ENCODE measurements at regions not wholly inside any gene's neighbourhood (a gene's known extent, or its start where the extent isn't known, plus 50 kb on each side); places are given as distances from the start of the nearest gene placed in this dataset.

DNA sequence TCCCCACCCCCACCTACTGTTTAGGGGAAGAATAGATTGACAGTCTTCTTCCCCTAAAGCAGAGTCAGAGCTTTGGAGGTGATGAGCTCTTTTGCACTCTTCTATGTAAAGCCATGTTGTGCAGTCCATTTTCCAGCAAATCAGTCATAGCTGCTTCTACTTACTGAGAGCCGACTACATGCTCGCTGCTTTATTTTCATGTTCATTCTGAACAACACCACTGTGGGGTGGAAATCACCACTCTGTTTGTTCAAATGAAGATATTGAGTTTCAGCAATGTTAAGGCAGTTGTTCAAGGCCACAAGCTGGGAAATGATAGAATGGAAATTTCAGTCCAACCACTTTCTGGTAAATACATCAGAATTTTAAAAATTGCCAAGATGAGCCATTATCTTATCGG, 88.3 kb downstream of the INSIG2 start:
- DNase-seq (ENCODE audit: extremely low read depth in 1 of 11, low read depth in 9 of 11, low spot score in 4 of 11), result no peak

DNA sequence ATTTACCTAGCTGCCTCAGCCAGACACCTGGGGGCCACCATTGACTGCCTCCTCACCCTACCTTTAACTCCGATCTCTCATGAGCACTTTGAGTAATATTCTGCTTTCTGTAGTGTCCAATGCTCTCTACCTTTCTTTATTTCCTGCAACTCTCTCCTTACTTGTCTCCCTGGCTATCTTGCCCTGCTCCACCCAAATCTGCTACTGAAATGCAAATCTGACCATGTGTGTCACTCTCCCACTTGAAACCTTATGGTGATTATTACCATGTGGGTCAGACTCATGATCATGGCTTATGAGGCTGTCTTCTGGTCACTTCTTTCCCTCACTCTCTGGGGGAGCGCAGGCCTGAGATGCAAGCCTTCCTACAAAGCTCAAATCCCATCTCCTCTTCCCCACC, 83.3 kb downstream of the INSIG2 start:
- DNase-seq (ENCODE audit: extremely low read depth in 1 of 11, low read depth in 9 of 11, low spot score in 4 of 11), result no peak

DNA sequence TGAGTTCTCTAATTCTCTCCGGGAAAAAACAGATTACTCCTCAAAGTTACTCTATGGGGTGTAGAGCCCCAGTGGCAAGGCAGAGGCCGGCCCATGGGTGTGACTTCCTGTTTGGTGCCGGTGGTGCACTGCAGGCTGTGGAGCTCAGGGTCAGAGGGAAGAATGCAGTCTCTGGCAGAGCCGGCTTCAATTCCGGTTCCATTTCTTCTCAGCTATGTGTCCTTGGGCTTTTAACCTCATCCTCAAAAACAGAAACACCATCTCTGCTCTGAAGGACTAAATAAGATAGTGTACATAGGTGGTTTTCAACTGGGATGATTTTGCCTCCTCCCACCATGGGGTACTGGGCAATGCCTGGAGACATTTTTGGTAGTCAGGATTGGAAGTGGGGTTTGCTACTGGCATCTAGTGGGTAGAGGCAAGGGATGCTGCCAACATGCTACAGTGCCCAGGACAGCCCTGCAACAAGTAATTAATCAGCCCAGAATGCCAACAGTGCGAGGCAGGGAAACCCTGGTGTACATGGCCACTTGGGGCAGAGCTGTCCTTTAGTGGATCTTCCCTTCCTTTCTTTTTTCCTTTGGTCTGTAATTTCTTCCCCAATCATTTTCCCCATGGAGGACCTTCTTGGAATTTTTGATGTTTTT, 81.2 kb downstream of the INSIG2 start:
- no peak for DNase-seq (ENCODE audit: extremely low read depth in 1 of 11, low read depth in 9 of 11, low spot score in 4 of 11)

DNA sequence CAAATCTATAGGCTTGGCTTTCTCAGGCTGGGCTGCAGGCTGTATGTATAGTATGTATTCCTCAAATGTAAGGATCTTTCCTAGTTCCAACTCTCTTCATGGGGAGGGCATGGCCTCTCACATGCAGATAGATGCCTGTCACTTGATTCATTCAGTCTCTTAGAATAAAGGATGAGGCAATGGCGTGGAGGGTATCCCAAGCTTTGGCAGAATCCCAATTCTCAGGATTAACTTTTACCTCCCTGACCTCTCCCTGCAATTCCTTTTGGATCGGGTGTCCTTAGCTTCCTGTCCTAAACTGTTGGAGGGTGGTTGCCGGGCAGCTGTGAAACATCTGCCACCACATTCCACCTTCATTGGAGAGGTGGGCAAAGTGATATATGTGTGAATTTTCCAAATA, 80.3 kb downstream of the INSIG2 start:
- DNase-seq (ENCODE audit: extremely low read depth in 1 of 11, low read depth in 9 of 11, low spot score in 4 of 11), result peak in 6 of 11 donors; percentile 12 to 59 (median 26)

DNA sequence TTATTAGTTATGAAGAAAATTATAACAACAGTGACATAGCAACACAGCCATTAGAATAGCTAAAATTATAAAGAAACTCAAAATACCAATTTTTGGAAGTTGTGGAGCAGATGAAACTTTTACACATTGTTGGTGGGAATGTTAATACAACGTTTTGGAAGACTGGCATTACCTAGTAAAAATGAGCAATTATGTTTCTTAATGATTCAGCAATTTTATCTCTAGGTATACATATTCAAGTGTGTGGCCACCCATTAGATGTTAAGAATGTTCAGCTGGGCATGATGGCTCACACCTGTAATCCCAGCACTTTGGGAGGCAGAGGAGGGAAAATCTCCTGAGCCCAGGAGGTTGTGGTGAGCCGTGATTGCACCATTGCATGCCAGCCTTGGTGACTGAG, 78.8 kb downstream of the INSIG2 start:
- DNase-seq (ENCODE audit: extremely low read depth in 1 of 11, low read depth in 9 of 11, low spot score in 4 of 11), result no peak

DNA sequence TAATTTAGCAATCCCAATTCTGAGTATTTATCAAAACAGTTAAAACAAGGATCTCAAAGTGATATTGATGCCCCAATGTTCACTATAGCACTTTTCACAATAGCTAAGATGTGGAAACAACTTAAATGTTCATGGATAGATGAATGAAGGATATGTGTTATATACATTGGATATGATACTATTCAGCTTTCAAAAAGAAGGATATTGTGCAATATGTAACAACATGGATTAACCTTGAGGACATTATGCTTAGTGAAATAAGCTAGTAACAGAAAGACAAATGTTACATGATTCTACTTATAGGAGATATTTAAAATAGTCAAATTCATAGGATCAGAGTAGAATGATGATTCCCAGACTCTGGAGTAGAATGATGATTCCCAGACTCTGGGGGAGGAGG, 78.0 kb downstream of the INSIG2 start:
- DNase-seq (ENCODE audit: extremely low read depth in 1 of 11, low read depth in 9 of 11, low spot score in 4 of 11), result no peak

DNA sequence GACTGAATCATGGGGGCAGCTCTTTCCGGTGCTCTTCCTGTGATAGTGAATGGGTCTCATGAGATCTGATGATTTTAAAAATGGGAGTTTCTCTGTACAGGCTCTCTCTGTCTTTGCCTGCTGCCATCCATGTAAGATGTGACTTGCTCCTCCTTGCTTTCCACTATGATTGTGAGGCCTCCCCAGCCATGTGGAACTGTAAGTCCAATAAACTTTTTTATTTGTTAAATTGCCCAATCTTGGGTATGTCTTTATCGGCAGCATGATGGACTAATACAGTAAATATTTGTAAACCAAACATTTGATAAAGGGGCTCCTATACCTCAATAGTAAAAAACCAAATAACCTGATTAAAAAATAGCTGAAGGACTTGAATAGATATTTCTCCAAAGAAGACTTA, 77.3 kb downstream of the INSIG2 start:
- no peak for DNase-seq (ENCODE audit: extremely low read depth in 1 of 11, low read depth in 9 of 11, low spot score in 4 of 11)

Data from renal cortex interstitium (tissue), 11 donors.